Activated CD4-positive, alpha-beta T cell treated with anti-CD3 and anti-CD28 coated beads for 36 hours (primary cell): ENCODE measurements at regions not wholly inside any gene's neighbourhood (a gene's known extent, or its start where the extent isn't known, plus 50 kb on each side); places are given as distances from the start of the nearest gene placed in this dataset.

Source experiments
- ATAC-seq: fragments of 200-7000 bp; cut with Tn5 transposase; one replicate; pipeline ENCODE4 v1.10.0; 2021; ENCODE audit warnings: mild to moderate bottlenecking, moderate library complexity
- CTCF ChIA-PET: fragments of 350-600 bp; sonication (Branson Sonifier 250); formaldehyde crosslinking; loops from one replicate; lab custom pipeline; 2021; ENCODE audit warnings: antibody characterized with exemption; lab: Charles Lee
- POLR2A ChIA-PET: fragments of 350-600 bp; sonication (Branson Sonifier 250); formaldehyde crosslinking; loops from one replicate; lab custom pipeline; 2021; ENCODE audit warnings: antibody characterized with exemption, inconsistent platforms; lab: Charles Lee
- DNase-seq: peaks from one replicate; pipeline ENCODE4 v3.0.0-alpha.2; 2020
- H3K27ac Mint-ChIP-seq: one replicate; pipeline ENCODE4 v1.8.0; 2021; ENCODE audit warnings: mixed read lengths
- H3K27me3 Mint-ChIP-seq: one replicate; pipeline ENCODE4 v1.8.0; 2021; ENCODE audit warnings: mixed read lengths
- H3K36me3 Mint-ChIP-seq: one replicate; pipeline ENCODE4 v1.8.0; 2021; ENCODE audit warnings: low read depth, mixed read lengths
- H3K4me1 Mint-ChIP-seq: one replicate; pipeline ENCODE4 v1.8.0; 2021; ENCODE audit warnings: mixed read lengths
- H3K4me3 Mint-ChIP-seq: one replicate; pipeline ENCODE4 v1.8.0; 2021; ENCODE audit warnings: mild to moderate bottlenecking, moderate library complexity, mixed read lengths
- H3K9me3 Mint-ChIP-seq: one replicate; pipeline ENCODE4 v1.8.0; 2021; ENCODE audit warnings: low read depth, mixed read lengths
- intact Hi-C, 2 experiments: fragments of 100-400 bp; cut with DNase I in 1 of 2; cut with micrococcal nuclease in 1 of 2; formaldehyde crosslinking; loops; one replicate each; pipeline versions ENCODE4 v1.14.2 to v1.15.1; 2022 to 2024; cut with DNase I, micrococcal nuclease

GRCh38 chr22:47589271-47590250, 827.1 kb downstream of the TBC1D22A start:
- intact Hi-C loops: no loop called here
- ATAC-seq (no peak), DNase-seq (no peak)
- Mint-ChIP-seq H3K27me3 (no peaks in the 10 kb centered on the region), H3K4me3 (no peak overlapping the region), H3K9me3 (peaks cover 5% of the 10 kb centered on the region), H3K27ac (no peak overlapping the region), H3K36me3 (no peaks in the 10 kb centered on the region), H3K4me1 (no peaks in the 10 kb centered on the region)
- ChIA-PET POLR2A (no interaction called here), CTCF (no interaction called here)

DNA sequence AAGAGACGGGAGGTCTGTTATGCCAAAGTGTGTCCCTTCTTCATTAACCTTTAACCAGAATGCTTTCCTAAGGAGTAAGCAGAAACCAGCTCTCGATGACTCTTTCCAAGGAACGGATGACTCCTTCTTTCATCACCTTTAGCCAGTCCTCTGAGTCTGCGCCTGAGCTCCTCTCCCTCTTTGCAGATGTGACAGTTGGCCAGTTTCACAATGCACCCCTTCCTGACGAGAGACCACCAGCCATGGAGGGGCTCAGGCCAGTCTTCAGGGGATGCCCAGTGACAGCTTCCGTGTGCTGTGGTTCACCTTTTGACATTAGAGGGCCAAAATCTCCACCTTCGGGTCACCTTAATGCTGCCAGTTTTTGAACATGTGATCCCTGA, 826.1 kb downstream of the TBC1D22A start:
- Mint-ChIP-seq H3K36me3 (no peaks in the 10 kb centered on the region), H3K4me1 (no peaks in the 10 kb centered on the region), H3K9me3 (peaks cover 10% of the 10 kb centered on the region), H3K27me3 (no peaks in the 10 kb centered on the region), H3K4me3 (no peak overlapping the region), H3K27ac (no peak overlapping the region)
- ChIA-PET POLR2A (no interaction called here), CTCF (no interaction called here)
- ATAC-seq (no peak), DNase-seq (no peak)
- intact Hi-C loops: no loop called here

DNA sequence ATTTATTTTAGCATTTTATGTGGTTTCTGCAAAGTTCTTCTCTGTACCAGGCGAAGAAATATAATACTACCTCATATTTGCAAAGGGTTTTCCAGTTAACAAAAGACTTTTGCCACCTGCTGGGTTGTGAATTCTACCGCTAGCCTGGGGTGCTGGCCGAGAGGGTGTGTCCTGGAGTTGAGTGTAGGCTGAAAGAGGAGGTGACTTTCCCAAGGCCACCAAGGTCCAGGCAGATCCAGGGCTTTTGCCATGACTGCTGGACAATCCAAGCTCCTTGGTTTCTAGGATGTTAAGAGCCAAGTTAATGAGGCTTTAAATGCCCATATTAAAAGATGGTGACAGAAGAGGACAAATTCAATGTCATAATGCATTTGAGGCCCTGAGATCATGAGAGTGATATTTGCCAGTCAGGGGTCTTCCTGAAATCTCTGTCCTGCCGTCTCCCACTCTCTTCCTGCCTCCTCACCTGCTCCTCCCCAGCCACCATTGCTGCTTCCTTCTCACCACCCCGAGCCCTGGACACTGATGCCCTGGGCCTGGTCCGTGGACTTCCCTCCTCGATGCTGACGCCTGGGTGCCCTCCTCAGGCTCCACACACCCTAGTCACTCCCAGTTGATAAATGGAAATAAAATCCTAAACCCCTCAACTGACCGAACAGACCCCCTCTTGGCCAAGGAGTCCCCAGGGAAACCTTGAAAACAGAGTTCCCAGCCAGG, 825.6 kb downstream of the TBC1D22A start:
- Mint-ChIP-seq H3K36me3 (no peaks in the 10 kb centered on the region), H3K4me3 (no peak overlapping the region), H3K27me3 (no peaks in the 10 kb centered on the region), H3K4me1 (no peaks in the 10 kb centered on the region), H3K27ac (no peak overlapping the region), H3K9me3 (peaks cover 10% of the 10 kb centered on the region)
- ChIA-PET POLR2A (no interaction called here), CTCF (no interaction called here)
- intact Hi-C loops: no loop called here
- DNase-seq: no peak
- ATAC-seq: no peak

DNA sequence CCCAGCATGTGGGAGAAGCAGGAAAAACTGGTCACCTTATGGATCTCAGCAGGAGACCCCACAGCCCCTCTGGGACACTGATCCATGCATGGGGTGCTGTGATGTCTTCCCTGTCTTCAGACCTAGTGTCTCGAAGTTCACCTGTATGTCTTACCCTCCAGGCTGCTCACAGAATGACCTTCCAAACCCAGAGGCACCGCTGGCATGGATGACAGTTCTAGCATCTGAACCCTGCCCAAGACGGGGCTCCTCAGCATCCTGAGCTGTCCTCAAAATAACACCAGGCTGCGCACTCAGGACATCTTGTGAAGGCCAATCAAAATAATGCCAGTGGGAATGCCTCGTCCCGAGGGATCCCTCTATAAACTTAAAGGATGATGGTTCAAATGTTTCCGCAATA, 824.9 kb downstream of the TBC1D22A start:
- ATAC-seq (no peak), DNase-seq (no peak)
- ChIA-PET POLR2A (no interaction called here), CTCF (no interaction called here)
- H3K27ac Mint-ChIP-seq: no peak overlapping the region
- no peaks in the 10 kb centered on the region for H3K27me3 Mint-ChIP-seq
- peaks cover 10% of the 10 kb centered on the region for H3K9me3 Mint-ChIP-seq
- H3K4me1 Mint-ChIP-seq: no peaks in the 10 kb centered on the region
- H3K36me3 Mint-ChIP-seq: no peaks in the 10 kb centered on the region
- intact Hi-C loops: no loop called here
- H3K4me3 Mint-ChIP-seq: no peak overlapping the region

DNA sequence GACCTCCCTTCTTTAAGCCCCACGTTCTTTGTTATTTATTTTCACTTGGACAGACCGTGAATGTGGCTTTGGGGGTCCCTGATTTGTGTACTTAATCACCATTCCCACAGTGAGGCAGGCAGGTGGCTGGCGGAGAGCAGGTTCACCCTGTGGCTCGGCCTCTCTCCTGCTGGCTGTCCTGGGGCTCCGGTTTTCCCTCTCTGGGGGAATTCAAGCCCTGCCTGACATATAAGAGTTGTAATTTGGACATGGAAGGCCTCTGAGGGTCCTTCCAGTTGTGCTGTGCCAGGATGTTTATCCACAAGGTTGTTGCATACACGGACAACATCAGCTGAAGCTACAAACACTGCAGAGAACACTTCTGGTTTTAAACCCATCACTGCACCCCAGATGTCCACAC, 824.5 kb downstream of the TBC1D22A start:
- POLR2A ChIA-PET: no interaction called here
- Mint-ChIP-seq H3K4me3 (no peak overlapping the region), H3K27me3 (no peaks in the 10 kb centered on the region), H3K4me1 (no peaks in the 10 kb centered on the region), H3K27ac (no peak overlapping the region), H3K36me3 (no peaks in the 10 kb centered on the region), H3K9me3 (peaks cover 10% of the 10 kb centered on the region)
- DNase-seq (no peak), ATAC-seq (no peak)
- intact Hi-C loops: no loop called here
- CTCF ChIA-PET: no interaction called here

DNA sequence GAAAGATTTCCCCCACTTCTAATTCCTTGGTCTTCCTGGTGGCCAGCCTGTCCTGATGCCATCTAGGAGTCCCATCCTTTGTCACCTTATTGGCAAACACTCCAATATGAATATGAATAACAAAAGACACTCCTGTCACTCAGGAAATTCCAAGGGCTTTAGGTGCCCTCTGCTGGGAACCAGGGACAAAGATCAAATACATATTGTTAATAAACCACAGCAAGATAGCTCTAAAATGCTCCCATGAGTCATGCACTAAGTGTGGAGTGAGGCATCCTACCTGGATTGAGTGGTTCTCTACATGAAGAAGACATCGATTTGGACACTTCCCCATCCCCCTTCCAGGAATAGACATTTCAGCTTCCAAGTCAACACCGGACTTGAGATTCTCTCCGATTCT, 823.6 kb downstream of the TBC1D22A start:
- Mint-ChIP-seq H3K36me3 (no peaks in the 10 kb centered on the region), H3K27me3 (no peaks in the 10 kb centered on the region), H3K4me3 (no peak overlapping the region), H3K4me1 (no peaks in the 10 kb centered on the region), H3K27ac (no peak overlapping the region), H3K9me3 (peaks cover 10% of the 10 kb centered on the region)
- CTCF ChIA-PET: interaction anchor here (1.2 kb wide), 1 partner anchor 13 kb away, joined by 3 read pairs; no protein-coding TSS in a partner anchor
- POLR2A ChIA-PET: no interaction called here
- ATAC-seq (no peak), DNase-seq (no peak)
- intact Hi-C loops: no loop called here

GRCh38 chr22:47583959-47584562, 821.6 kb downstream of the TBC1D22A start:
- ChIA-PET CTCF (no interaction called here), POLR2A (no interaction called here)
- no peak for ATAC-seq
- no peaks in the 10 kb centered on the region for H3K4me1 Mint-ChIP-seq
- H3K36me3 Mint-ChIP-seq: no peaks in the 10 kb centered on the region
- no peak for DNase-seq
- no peak overlapping the region for H3K27ac Mint-ChIP-seq
- H3K9me3 Mint-ChIP-seq: peaks cover 10% of the 10 kb centered on the region
- H3K4me3 Mint-ChIP-seq: no peak overlapping the region
- peaks cover 4% of the 10 kb centered on the region for H3K27me3 Mint-ChIP-seq
- intact Hi-C loops: no loop called here

DNA sequence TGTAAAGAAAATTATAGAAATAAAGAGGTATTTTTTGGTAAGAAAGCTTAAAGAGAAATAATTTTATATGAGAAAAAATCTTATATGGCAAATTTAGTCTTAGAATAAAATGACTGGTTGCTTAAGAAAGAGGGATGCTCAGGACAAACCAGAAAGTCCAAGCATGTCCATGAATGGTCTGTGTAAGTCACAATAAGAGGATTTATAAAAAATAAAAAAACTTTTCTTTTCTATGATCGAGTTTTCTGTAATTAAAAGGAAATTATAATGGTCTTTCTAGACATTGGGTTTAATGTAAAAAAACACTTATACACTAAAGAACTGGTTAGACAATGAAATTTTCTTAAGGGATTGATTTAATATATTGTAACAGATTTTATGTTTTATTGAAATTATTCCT, 819.6 kb downstream of the TBC1D22A start:
- CTCF ChIA-PET: interaction anchor here (0.9 kb wide), 1 partner anchor 367 kb away, joined by 3 read pairs; no protein-coding TSS in a partner anchor
- POLR2A ChIA-PET: no interaction called here
- Mint-ChIP-seq H3K27me3 (peaks cover 5% of the 10 kb centered on the region), H3K9me3 (peaks cover 10% of the 10 kb centered on the region), H3K27ac (no peak overlapping the region), H3K4me3 (no peak overlapping the region), H3K4me1 (no peaks in the 10 kb centered on the region), H3K36me3 (no peaks in the 10 kb centered on the region)
- intact Hi-C loops: no loop called here
- no peak for ATAC-seq
- DNase-seq: no peak

DNA sequence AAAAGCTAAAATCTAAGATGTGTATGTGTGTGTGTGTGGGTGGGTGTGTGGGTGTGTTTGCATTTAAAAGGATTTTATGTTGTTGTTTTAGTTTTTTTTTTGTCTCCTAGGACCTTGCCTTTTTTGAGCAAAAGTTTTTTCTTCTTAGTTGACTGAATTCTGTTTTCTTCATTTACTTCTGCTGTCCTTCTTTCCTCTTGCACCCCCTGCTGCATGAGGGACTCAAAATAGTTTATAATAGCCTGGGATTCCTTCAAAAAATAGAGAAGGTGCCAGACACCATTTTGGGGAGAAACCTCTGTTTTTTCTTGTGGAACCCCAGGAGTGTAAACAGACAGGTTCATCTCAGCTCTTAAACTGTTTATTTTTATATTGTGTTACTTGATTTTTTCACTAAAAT, 817.7 kb downstream of the TBC1D22A start:
- DNase-seq (no peak), ATAC-seq (no peak)
- intact Hi-C loops: no loop called here
- Mint-ChIP-seq H3K9me3 (peaks cover 8% of the 10 kb centered on the region), H3K4me1 (no peaks in the 10 kb centered on the region), H3K27me3 (peaks cover 13% of the 10 kb centered on the region), H3K27ac (no peak overlapping the region), H3K36me3 (no peaks in the 10 kb centered on the region), H3K4me3 (no peak overlapping the region)
- ChIA-PET POLR2A (no interaction called here), CTCF (no interaction called here)

- Mint-ChIP-seq H3K27ac (no peak overlapping the region), H3K36me3 (no peaks in the 10 kb centered on the region), H3K4me3 (no peak overlapping the region), H3K4me1 (no peaks in the 10 kb centered on the region), H3K27me3 (peaks cover 13% of the 10 kb centered on the region), H3K9me3 (no peaks in the 10 kb centered on the region)
- ATAC-seq: no peak
- intact Hi-C loops: no loop called here
- ChIA-PET POLR2A (no interaction called here), CTCF (no interaction called here)
- no peak for DNase-seq
Measured at GRCh38 chr22:47576908-47577307, 814.5 kb downstream of the TBC1D22A start.

- H3K4me1 Mint-ChIP-seq: no peaks in the 10 kb centered on the region
- no peaks in the 10 kb centered on the region for H3K36me3 Mint-ChIP-seq
- H3K9me3 Mint-ChIP-seq: no peaks in the 10 kb centered on the region
- H3K27me3 Mint-ChIP-seq: peaks cover 13% of the 10 kb centered on the region
- CTCF ChIA-PET: no interaction called here
- ATAC-seq: no peak
- DNase-seq: no peak
- POLR2A ChIA-PET: no interaction called here
- no peak overlapping the region for H3K4me3 Mint-ChIP-seq
- H3K27ac Mint-ChIP-seq: no peak overlapping the region
- intact Hi-C loops: no loop called here
Measured at GRCh38 chr22:47575291-47575690, 812.8 kb downstream of the TBC1D22A start.
